Uterus (tissue), 3 donors: ENCODE measurements at regions not wholly inside any gene's neighbourhood (a gene's known extent, or its start where the extent isn't known, plus 50 kb on each side); places are given as distances from the start of the nearest gene placed in this dataset.
"Not testable (repeated sequence)": the region's sequence is repeated elsewhere in the genome, so short reads cannot be mapped to it uniquely, and the experiment has no call there.

Experiments used
- DNase-seq, 2 donors: peaks; one replicate each; pipeline ENCODE4 v3.0.0-alpha.2; 2019 to 2020
- H3K27ac ChIP-seq, 2 donors: fragments of 200-600 bp; sonication (generic); 1 replicate in 1 of 2; 2 replicates in 1 of 2; pipeline ENCODE4 v1.5.1; 2016 to 2018
- H3K27me3 ChIP-seq, 2 donors: fragments of 200-600 bp; sonication (generic); one replicate each; pipeline ENCODE4 v1.5.1; 2018 to 2019; ENCODE audit warnings: control low read depth in 1 of 2
- H3K36me3 ChIP-seq, 2 donors: fragments of 200-600 bp; sonication (generic); one replicate each; pipeline ENCODE4 v1.5.1; 2019; ENCODE audit warnings: control low read depth in 1 of 2
- H3K4me1 ChIP-seq, 2 donors: fragments of 200-600 bp; sonication (generic); one replicate each; pipeline ENCODE4 v1.5.1; 2018 to 2019; ENCODE audit warnings: control low read depth in 1 of 2
- H3K4me3 ChIP-seq, 2 donors: fragments of 200-600 bp; sonication (generic); 1 replicate in 1 of 2; 2 replicates in 1 of 2; pipeline ENCODE4 v1.5.1; 2018 to 2019; ENCODE audit warnings: mild to moderate bottlenecking in 1 of 2
- H3K9me3 ChIP-seq, 2 donors: fragments of 200-600 bp; sonication (generic); one replicate each; pipeline ENCODE4 v1.5.1; 2019; ENCODE audit warnings: control low read depth in 1 of 2
- POLR2A ChIP-seq, 2 donors: fragments of 450-650 bp; IDR thresholded peaks; one replicate each; pipeline ENCODE4 v1.6.1; 2016; ENCODE audit warnings: antibody characterized with exemption in 2 of 2, mild to moderate bottlenecking in 1 of 2, moderate library complexity in 1 of 2
- intact Hi-C: fragments of 100-400 bp; cut with DNase I; formaldehyde crosslinking; loops from one replicate; pipeline ENCODE4 v1.15.1; 2023; ENCODE audit warnings: low total_unique reads
- TF ChIP-seq, protein P1 (sequence below), 4 experiments: fragments of 200-600 bp in 2 of 4; fragments of 450-650 bp in 2 of 4; sonication (generic) in 2 of 4; IDR thresholded peaks; one replicate each; pipeline ENCODE4 v1.5.1; 2016 to 2019; ENCODE audit warnings: antibody characterized with exemption in 4 of 4, mild to moderate bottlenecking in 2 of 4, moderate library complexity in 1 of 4
- donor health status: DM: yes; HTN: yes; CAD: no.

- H3K36me3 ChIP-seq: no peaks in the 10 kb centered on the region
- H3K4me1 ChIP-seq: no peaks in the 10 kb centered on the region
- intact Hi-C loops: no loop called here
- no peaks in the 10 kb centered on the region for H3K9me3 ChIP-seq
- no peak overlapping the region for H3K4me3 ChIP-seq
- H3K27ac ChIP-seq: no peak overlapping the region
- H3K27me3 ChIP-seq: no peaks in the 10 kb centered on the region
- no peak for DNase-seq
- no peak for TF ChIP-seq POLR2A (IDR thresholded peaks at IDR 0.05)
- TF ChIP-seq, protein P1, sequence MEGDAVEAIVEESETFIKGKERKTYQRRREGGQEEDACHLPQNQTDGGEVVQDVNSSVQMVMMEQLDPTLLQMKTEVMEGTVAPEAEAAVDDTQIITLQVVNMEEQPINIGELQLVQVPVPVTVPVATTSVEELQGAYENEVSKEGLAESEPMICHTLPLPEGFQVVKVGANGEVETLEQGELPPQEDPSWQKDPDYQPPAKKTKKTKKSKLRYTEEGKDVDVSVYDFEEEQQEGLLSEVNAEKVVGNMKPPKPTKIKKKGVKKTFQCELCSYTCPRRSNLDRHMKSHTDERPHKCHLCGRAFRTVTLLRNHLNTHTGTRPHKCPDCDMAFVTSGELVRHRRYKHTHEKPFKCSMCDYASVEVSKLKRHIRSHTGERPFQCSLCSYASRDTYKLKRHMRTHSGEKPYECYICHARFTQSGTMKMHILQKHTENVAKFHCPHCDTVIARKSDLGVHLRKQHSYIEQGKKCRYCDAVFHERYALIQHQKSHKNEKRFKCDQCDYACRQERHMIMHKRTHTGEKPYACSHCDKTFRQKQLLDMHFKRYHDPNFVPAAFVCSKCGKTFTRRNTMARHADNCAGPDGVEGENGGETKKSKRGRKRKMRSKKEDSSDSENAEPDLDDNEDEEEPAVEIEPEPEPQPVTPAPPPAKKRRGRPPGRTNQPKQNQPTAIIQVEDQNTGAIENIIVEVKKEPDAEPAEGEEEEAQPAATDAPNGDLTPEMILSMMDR (IDR thresholded peaks at IDR 0.05): no peak
These were observed 355.4 kb upstream of the ZFHX3 start for GRCh38 chr16:73403291-73403690.

- no peaks in the 10 kb centered on the region for H3K36me3 ChIP-seq
- no peaks in the 10 kb centered on the region for H3K27me3 ChIP-seq
- H3K9me3 ChIP-seq: no peaks in the 10 kb centered on the region
- intact Hi-C loops: no loop called here
- no peak for DNase-seq
- H3K4me3 ChIP-seq: no peak overlapping the region
- no peak overlapping the region for H3K27ac ChIP-seq
- TF ChIP-seq POLR2A (IDR thresholded peaks at IDR 0.05): no peak
- TF ChIP-seq, protein P1 (IDR thresholded peaks at IDR 0.05): no peak
- no peaks in the 10 kb centered on the region for H3K4me1 ChIP-seq
These were observed 353.0 kb upstream of the ZFHX3 start for GRCh38 chr16:73400951-73401350.

DNA sequence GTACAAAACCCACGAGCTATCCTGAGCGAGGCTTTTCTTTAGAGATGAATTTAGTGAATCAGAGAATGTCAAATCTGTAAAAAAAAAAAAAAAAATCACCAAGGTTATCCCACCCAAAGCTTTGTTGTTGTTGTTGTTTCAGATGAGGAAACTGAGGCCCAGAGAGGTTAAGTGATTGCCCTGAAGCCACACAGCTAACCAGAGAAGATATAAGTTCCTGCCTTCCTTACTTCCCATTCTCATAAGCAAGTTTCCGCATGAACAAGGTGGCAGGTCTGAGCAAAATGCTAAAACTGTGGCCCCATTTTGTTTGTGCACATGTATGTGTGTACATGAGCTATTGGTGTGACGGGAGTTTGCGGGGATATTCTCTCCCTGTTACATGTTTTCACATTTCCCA lies 352.1 kb upstream of the ZFHX3 start:
- H3K4me1 ChIP-seq: no peaks in the 10 kb centered on the region
- H3K27ac ChIP-seq: no peak overlapping the region
- H3K27me3 ChIP-seq: no peaks in the 10 kb centered on the region
- no peak for TF ChIP-seq POLR2A (IDR thresholded peaks at IDR 0.05)
- TF ChIP-seq, protein P1 (IDR thresholded peaks at IDR 0.05): no peak
- DNase-seq: no peak
- H3K4me3 ChIP-seq: no peak overlapping the region
- no peaks in the 10 kb centered on the region for H3K9me3 ChIP-seq
- intact Hi-C loops: no loop called here
- no peaks in the 10 kb centered on the region for H3K36me3 ChIP-seq

GRCh38 chr16:73399486-73399885 lies 351.6 kb upstream of the ZFHX3 start:
- intact Hi-C loops: no loop called here
- H3K9me3 ChIP-seq: no peaks in the 10 kb centered on the region
- H3K4me3 ChIP-seq: no peak overlapping the region
- no peak for DNase-seq
- H3K36me3 ChIP-seq: no peaks in the 10 kb centered on the region
- no peaks in the 10 kb centered on the region for H3K4me1 ChIP-seq
- no peak overlapping the region for H3K27ac ChIP-seq
- TF ChIP-seq, protein P1 (IDR thresholded peaks at IDR 0.05): no peak
- TF ChIP-seq POLR2A (IDR thresholded peaks at IDR 0.05): no peak
- no peaks in the 10 kb centered on the region for H3K27me3 ChIP-seq

DNA sequence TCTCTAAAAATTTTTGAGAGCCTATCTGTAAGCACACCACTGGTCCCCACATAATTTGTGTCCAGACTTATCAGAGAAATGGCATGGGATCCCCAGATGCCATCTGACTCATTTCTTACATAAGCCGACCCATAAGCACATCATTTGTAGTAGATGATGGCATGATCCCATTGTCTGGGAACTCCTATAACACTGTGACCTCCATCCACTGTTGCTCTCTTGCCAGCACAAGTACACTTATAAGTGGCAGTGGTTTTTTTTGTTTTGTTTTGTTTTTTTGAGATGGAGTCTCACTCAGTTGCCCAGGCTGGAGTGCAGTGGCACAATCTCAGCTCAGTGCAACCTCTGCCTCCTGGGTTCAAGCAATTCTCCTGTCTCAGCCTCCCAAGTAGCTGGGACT lies 350.7 kb upstream of the ZFHX3 start:
- H3K9me3 ChIP-seq, DNase-seq: not testable (repeated sequence)

DNA sequence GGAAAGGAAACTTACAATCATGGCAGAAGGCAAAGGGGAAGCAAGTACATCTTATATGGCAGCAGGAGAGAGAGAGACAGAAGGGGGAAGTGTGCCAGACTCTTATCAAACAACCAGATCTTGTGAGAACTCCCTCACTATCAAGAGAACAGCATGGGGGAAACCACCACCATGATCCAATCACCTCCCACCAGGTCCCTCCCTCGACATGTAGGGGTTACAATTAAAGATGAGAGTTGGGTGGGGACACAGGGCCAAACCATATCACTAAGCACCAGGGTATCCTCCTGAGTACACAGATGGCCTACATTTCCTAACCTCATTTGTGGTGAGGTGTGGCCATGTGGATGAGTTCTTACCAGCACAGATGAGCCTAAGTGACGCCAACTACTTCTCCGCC lies 348.6 kb upstream of the ZFHX3 start:
- Histone ChIP-seq H3K9me3 (no peaks in the 10 kb centered on the region), H3K27ac (no peak overlapping the region), H3K36me3 (no peaks in the 10 kb centered on the region), H3K4me3 (no peak overlapping the region), H3K27me3 (no peaks in the 10 kb centered on the region), H3K4me1 (no peaks in the 10 kb centered on the region)
- no peak for DNase-seq
- no peak for TF ChIP-seq POLR2A (IDR thresholded peaks at IDR 0.05)
- TF ChIP-seq, protein P1 (IDR thresholded peaks at IDR 0.05): no peak
- intact Hi-C loops: no loop called here

More for the DNA sequence above, 350.7 kb upstream of the ZFHX3 start:
- intact Hi-C loops, H3K27ac ChIP-seq, H3K36me3 ChIP-seq, H3K27me3 ChIP-seq, H3K4me3 ChIP-seq, H3K4me1 ChIP-seq: not testable (repeated sequence)
